ENCODE measurements at regions not wholly inside any gene's neighbourhood (a gene's known extent, or its start where the extent isn't known, plus 50 kb on each side); places are given as distances from the start of the nearest gene placed in this dataset.

DNA sequence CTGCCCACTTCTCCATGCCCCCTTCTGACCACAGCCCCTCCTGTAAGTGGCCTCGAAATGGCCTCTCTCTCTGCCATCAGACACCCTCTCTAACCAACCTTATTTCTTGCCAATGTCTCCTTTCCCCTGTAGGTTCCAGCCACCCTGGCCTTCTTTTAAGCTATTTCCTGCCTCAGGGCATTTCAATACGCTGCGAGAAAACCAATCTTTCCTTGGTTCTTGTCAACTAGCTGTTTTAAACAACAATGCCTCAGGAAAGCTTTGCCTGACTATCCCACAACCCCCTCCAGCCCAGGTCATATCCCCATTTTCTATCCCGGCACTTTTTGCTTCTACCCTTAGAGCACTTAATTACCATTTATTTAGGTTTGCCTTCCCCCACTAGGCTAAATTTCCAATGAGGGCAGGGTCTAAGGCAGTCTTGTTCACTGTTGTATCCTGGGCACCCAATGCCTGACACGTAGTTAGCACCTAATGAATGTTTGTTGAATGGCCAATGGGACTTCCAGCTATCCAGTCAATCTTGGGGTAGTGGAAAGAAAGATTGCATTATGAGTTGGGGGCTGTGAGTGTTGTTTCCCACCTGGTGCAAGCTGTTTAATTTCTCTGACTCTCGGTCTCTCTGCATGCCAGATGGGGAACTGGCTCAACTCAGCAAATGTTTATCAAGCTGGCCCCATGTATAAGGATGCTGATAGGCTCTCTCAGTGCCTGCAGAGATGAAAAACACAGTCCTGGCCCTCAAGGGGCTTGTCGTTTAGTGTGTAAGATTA is 291.2 kb downstream of the SRBD1 start:
- no peaks in the 10 kb centered on the region for H3K27me3 ChIP-seq (ENCODE audit: control insufficient read depth, insufficient read depth, low read length)
- no peak overlapping the region for H3K4me3 ChIP-seq (ENCODE audit: low read depth, low read length)
- TF ChIP-seq, protein P1, sequence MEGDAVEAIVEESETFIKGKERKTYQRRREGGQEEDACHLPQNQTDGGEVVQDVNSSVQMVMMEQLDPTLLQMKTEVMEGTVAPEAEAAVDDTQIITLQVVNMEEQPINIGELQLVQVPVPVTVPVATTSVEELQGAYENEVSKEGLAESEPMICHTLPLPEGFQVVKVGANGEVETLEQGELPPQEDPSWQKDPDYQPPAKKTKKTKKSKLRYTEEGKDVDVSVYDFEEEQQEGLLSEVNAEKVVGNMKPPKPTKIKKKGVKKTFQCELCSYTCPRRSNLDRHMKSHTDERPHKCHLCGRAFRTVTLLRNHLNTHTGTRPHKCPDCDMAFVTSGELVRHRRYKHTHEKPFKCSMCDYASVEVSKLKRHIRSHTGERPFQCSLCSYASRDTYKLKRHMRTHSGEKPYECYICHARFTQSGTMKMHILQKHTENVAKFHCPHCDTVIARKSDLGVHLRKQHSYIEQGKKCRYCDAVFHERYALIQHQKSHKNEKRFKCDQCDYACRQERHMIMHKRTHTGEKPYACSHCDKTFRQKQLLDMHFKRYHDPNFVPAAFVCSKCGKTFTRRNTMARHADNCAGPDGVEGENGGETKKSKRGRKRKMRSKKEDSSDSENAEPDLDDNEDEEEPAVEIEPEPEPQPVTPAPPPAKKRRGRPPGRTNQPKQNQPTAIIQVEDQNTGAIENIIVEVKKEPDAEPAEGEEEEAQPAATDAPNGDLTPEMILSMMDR (IDR thresholded peaks at IDR 0.05; ENCODE audit: insufficient read depth, low read length, severe bottlenecking) = no peak
- H3K36me3 ChIP-seq (ENCODE audit: control insufficient read depth, insufficient read depth, low read length) = no peaks in the 10 kb centered on the region
- FAIRE-seq (no peak), DNase-seq (ENCODE audit: low read depth) (no peak)

GRCh38 chr2:45318686-45319085 is 292.4 kb downstream of the SRBD1 start:
- FAIRE-seq (no peak), DNase-seq (ENCODE audit: low read depth) (no peak)
- Histone ChIP-seq H3K36me3 (ENCODE audit: control insufficient read depth, insufficient read depth, low read length) (no peaks in the 10 kb centered on the region), H3K27me3 (ENCODE audit: control insufficient read depth, insufficient read depth, low read length) (peaks cover 2% of the 10 kb centered on the region), H3K4me3 (ENCODE audit: low read depth, low read length) (no peak overlapping the region)
- TF ChIP-seq, protein P1 (IDR thresholded peaks at IDR 0.05; ENCODE audit: insufficient read depth, low read length, severe bottlenecking) = no peak

DNA sequence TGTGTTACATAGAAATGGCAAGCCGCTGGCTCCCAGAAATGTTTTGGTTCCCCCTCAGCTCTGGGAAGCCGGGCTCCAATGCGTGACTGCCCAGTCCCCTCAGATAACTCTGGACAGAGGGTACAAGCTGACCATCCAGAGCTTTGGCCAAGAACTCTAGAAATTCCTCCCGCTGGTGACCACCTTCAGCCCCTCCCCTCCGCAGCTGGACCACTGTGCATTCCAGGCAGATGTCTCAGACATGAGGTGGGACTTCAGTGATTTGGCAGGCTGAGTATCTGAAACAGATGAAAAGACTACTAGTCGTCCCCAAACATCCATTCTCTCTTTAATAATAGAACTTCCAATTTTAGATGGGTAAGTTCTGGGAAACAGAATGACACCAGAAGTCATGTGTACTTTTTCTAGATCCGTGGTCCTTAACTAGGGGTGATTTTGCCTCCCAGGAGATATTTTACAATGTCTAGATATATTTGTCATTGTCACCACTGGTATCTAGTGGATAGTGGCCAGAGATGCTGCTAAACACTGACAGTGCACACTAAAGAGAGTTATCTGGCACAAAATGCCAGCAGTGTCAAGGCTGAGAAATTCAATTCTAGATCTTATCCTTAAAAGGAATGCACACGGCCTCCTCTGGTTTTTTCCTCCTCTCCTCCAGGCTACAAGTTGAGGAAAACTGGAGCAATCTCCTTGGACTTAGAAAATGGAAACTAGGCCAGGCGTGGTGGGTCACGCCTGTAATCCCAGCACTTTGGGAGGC is 294.3 kb downstream of the SRBD1 start:
- TF ChIP-seq, protein P1 (IDR thresholded peaks at IDR 0.05; ENCODE audit: insufficient read depth, low read length, severe bottlenecking) = no peak
- FAIRE-seq (no peak), DNase-seq (ENCODE audit: low read depth) (no peak)
- Histone ChIP-seq H3K36me3 (ENCODE audit: control insufficient read depth, insufficient read depth, low read length) (no peaks in the 10 kb centered on the region), H3K4me3 (ENCODE audit: low read depth, low read length) (no peak overlapping the region), H3K27me3 (ENCODE audit: control insufficient read depth, insufficient read depth, low read length) (peaks cover 2% of the 10 kb centered on the region)

DNA sequence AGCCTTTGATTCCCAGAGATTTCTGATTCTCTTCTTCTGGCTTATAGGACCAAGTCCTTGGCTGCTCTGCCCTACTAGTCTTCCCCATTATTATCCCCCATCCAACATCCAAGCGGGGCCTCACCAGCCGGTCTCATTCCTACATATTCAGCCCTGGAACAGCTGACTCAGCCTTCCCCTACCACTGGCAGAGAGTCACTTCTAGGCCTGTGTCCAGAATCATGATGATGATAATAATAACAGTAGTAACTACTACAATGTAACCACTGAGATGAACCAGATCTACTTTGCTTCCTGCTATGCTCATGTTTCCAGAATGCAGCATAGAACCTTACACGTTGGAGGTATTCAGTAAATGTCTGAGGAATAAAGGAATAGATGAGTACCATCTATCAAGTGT is 295.2 kb downstream of the SRBD1 start:
- TF ChIP-seq, protein P1 (IDR thresholded peaks at IDR 0.05; ENCODE audit: insufficient read depth, low read length, severe bottlenecking) = no peak
- DNase-seq (ENCODE audit: low read depth) (peak; percentile 20), FAIRE-seq (no peak)

DNA sequence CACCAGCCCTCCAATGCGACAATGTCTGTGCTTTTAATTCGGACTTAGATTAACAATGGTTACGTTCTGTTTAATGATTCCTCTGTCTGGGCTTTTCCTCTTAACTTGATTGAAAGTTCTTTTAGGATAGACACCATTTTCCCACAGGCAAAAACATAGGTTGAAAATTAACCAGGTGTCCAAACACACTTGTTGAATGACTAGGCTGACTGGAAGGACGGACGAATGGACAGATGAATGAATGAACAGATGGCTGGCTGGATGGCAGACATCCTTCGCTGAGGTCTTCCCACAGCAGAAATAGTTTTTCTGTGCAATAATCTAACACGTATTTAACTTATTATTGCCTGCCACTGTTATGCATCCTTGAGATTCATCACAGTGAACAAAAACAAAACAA is 298.8 kb downstream of the SRBD1 start:
- Histone ChIP-seq H3K4me3 (ENCODE audit: low read depth, low read length) (no peak overlapping the region), H3K36me3 (ENCODE audit: control insufficient read depth, insufficient read depth, low read length) (no peaks in the 10 kb centered on the region), H3K27me3 (ENCODE audit: control insufficient read depth, insufficient read depth, low read length) (peaks cover 3% of the 10 kb centered on the region)
- TF ChIP-seq, protein P1 (IDR thresholded peaks at IDR 0.05; ENCODE audit: insufficient read depth, low read length, severe bottlenecking) = no peak
- DNase-seq (ENCODE audit: low read depth) (no peak), FAIRE-seq (no peak)

More for the DNA sequence above, 295.2 kb downstream of the SRBD1 start:
- Histone ChIP-seq H3K36me3 (ENCODE audit: control insufficient read depth, insufficient read depth, low read length) (no peaks in the 10 kb centered on the region), H3K27me3 (ENCODE audit: control insufficient read depth, insufficient read depth, low read length) (peaks cover 2% of the 10 kb centered on the region), H3K4me3 (ENCODE audit: low read depth, low read length) (no peak overlapping the region)
